CD8-positive, alpha-beta memory T cell (primary cell): ENCODE measurements at regions not wholly inside any gene's neighbourhood (a gene's known extent, or its start where the extent isn't known, plus 50 kb on each side); places are given as distances from the start of the nearest gene placed in this dataset.

ENCODE experiments used
- CTCF ChIA-PET: fragments of 350-600 bp; sonication (Branson Sonifier 250); formaldehyde crosslinking; loops from one replicate; lab custom pipeline; 2021; ENCODE audit warnings: antibody characterized with exemption; lab: Charles Lee
- POLR2A ChIA-PET: fragments of 350-600 bp; sonication (Branson Sonifier 250); formaldehyde crosslinking; loops from one replicate; lab custom pipeline; 2021; ENCODE audit warnings: antibody characterized with exemption; lab: Charles Lee
- DNase-seq, 5 donors: peaks; one replicate each; pipeline versions ENCODE4 v3.0.0 to v3.0.0-alpha.2; 2020 to 2022; ENCODE audit warnings: mixed read lengths in 1 of 5
- H3K27ac ChIP-seq: one replicate; pipeline ENCODE4 v1.7.0; 2013; ENCODE audit warnings: low read depth, mild to moderate bottlenecking, low read length, moderate library complexity
- H3K27me3 ChIP-seq: 2 replicates; pipeline ENCODE4 v1.7.0; 2013; ENCODE audit warnings: low read length, mild to moderate bottlenecking; ENCODE audit not compliant: insufficient read depth, poor library complexity, severe bottlenecking
- H3K36me3 ChIP-seq: 2 replicates; pipeline ENCODE4 v1.7.0; 2013; ENCODE audit warnings: mild to moderate bottlenecking, low read length, moderate library complexity; ENCODE audit not compliant: insufficient read depth
- H3K4me1 ChIP-seq: 2 replicates; pipeline ENCODE4 v1.7.0; 2013; ENCODE audit warnings: mild to moderate bottlenecking, low read length, moderate library complexity; ENCODE audit not compliant: insufficient read depth
- H3K4me3 ChIP-seq: 2 replicates; pipeline ENCODE4 v1.7.0; 2013; ENCODE audit warnings: mild to moderate bottlenecking, low read length
- H3K9me3 ChIP-seq: 2 replicates; pipeline ENCODE4 v1.7.0; 2013; ENCODE audit warnings: mild to moderate bottlenecking, low read length
- H3K27ac Mint-ChIP-seq, 8 donors: one replicate each; pipeline ENCODE4 v1.8.0; 2020 to 2021; ENCODE audit warnings: mixed read lengths in 8 of 8, mild to moderate bottlenecking in 6 of 8, inconsistent platforms in 3 of 8, moderate library complexity in 3 of 8
- H3K27me3 Mint-ChIP-seq, 2 donors: one replicate each; pipeline ENCODE4 v1.8.0; 2020 to 2021; ENCODE audit warnings: mixed read lengths in 2 of 2, mild to moderate bottlenecking in 1 of 2, moderate library complexity in 1 of 2
- H3K36me3 Mint-ChIP-seq, 3 donors: one replicate each; pipeline ENCODE4 v1.8.0; 2020 to 2021; ENCODE audit warnings: mixed read lengths in 3 of 3, inconsistent platforms in 1 of 3, mild to moderate bottlenecking in 1 of 3
- H3K4me1 Mint-ChIP-seq, 3 donors: one replicate each; pipeline ENCODE4 v1.8.0; 2020 to 2021; ENCODE audit warnings: mixed read lengths in 3 of 3, inconsistent platforms in 1 of 3, mild to moderate bottlenecking in 1 of 3
- H3K4me3 Mint-ChIP-seq, 7 donors: one replicate each; pipeline ENCODE4 v1.8.0; 2020 to 2021; ENCODE audit warnings: mixed read lengths in 7 of 7, mild to moderate bottlenecking in 6 of 7, moderate library complexity in 4 of 7, inconsistent platforms in 2 of 7
- H3K9me3 Mint-ChIP-seq, 5 donors: one replicate each; pipeline ENCODE4 v1.8.0; 2020 to 2022; ENCODE audit warnings: mixed read lengths in 5 of 5, mild to moderate bottlenecking in 3 of 5, moderate library complexity in 2 of 5, inconsistent platforms in 1 of 5

- Histone ChIP-seq H3K27ac (no peak overlapping the region), H3K4me1 (no peaks in the 10 kb centered on the region), H3K9me3 (no peaks in the 10 kb centered on the region), H3K36me3 (no peaks in the 10 kb centered on the region), H3K4me3 (no peak overlapping the region), H3K27me3 (no peaks in the 10 kb centered on the region)
- no peak overlapping the region for H3K27ac Mint-ChIP-seq
- no peaks in the 10 kb centered on the region for H3K36me3 Mint-ChIP-seq
- no peak for DNase-seq
- H3K4me3 Mint-ChIP-seq = no peak overlapping the region
- H3K9me3 Mint-ChIP-seq = peaks cover 2 to 32% (median 9%) of the 10 kb centered on the region in 5 donors
- ChIA-PET POLR2A (no interaction called here), CTCF (no interaction called here)
- H3K27me3 Mint-ChIP-seq = no peaks in the 10 kb centered on the region
- no peaks in the 10 kb centered on the region for H3K4me1 Mint-ChIP-seq
These were observed 508.1 kb downstream of the CDH9 start for GRCh38 chr5:26530305-26530704.

DNA sequence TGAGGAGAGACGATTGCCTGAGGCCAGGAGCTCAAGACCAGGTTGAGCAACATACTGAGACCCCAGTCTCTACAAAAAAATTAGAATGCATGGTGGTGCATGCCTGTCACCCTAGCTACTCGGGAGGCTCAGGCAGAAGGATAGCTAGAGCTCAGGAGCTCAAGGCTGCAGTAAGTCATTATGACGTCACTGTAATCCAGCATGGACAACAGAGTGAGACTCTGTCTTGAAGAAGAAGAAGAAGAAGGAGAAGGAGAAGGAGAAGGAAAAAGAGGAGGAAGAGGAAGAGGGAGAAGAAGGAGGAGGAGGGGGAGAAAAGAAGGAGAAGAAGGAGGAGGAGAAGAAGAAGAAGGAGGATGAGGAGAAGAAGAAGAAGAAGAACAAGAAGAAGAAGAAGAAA, 519.1 kb downstream of the CDH9 start:
- Histone ChIP-seq H3K27ac (no peak overlapping the region), H3K36me3 (no peaks in the 10 kb centered on the region), H3K9me3 (no peaks in the 10 kb centered on the region), H3K27me3 (no peaks in the 10 kb centered on the region), H3K4me1 (no peaks in the 10 kb centered on the region), H3K4me3 (no peak overlapping the region)
- ChIA-PET POLR2A (no interaction called here), CTCF (no interaction called here)
- no peak for DNase-seq
- no peak overlapping the region for H3K27ac Mint-ChIP-seq
- peaks cover 8 to 29% (median 12%) of the 10 kb centered on the region in 5 donors for H3K9me3 Mint-ChIP-seq
- H3K4me1 Mint-ChIP-seq = no peaks in the 10 kb centered on the region
- no peak overlapping the region for H3K4me3 Mint-ChIP-seq
- H3K36me3 Mint-ChIP-seq = no peaks in the 10 kb centered on the region
- H3K27me3 Mint-ChIP-seq = no peaks in the 10 kb centered on the region

DNA sequence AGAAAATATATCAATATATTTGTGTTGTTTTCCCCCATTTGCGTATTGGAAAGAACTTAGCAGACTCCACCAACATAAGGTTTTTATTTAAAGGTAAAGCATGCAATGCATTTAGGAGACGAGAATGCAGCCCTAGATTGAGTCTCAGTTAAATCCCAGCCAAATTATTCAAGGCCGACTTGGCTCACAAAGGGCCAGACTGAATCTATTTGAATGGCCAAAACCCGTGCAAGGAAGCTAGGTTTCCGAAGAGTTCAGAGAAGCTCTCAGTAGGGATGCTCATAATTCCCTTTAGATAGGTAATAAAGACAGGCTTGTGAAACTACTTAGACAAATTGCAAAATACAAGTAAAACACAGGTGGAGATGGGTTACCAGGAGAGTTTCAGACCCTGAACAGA, 520.3 kb downstream of the CDH9 start:
- Histone ChIP-seq H3K4me3 (no peak overlapping the region), H3K27ac (no peak overlapping the region), H3K4me1 (no peaks in the 10 kb centered on the region), H3K36me3 (no peaks in the 10 kb centered on the region), H3K27me3 (no peaks in the 10 kb centered on the region), H3K9me3 (no peaks in the 10 kb centered on the region)
- Mint-ChIP-seq H3K4me3 (no peak overlapping the region), H3K36me3 (no peaks in the 10 kb centered on the region), H3K27ac (no peak overlapping the region), H3K9me3 (peaks cover 2 to 20% (median 10%) of the 10 kb centered on the region in 5 donors), H3K4me1 (no peaks in the 10 kb centered on the region), H3K27me3 (no peaks in the 10 kb centered on the region)
- POLR2A ChIA-PET = no interaction called here
- CTCF ChIA-PET = no interaction called here
- DNase-seq = no peak

DNA sequence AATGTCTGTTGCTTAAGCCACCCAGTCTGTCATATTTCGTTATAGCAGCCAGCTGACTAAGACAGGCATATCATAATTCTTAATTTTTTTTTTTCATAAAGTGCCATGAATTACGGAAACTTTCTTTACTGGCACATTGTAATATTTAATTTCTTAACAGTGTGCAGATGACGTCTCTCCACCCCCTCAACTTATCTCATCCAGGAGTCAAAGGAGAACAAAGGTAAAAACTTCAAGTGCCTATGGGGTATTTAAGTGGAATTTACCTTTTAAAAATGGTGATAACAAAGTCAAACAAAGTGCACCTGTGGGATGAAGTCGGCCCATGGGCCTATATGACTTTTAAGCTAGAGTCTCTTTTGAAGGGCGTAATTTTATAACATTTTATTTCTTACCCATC, 539.4 kb downstream of the CDH9 start:
- peaks cover 5 to 37% (median 20%) of the 10 kb centered on the region in 5 donors for H3K9me3 Mint-ChIP-seq
- H3K27ac Mint-ChIP-seq = no peak overlapping the region
- no peak overlapping the region for H3K27ac ChIP-seq
- ChIA-PET POLR2A (no interaction called here), CTCF (no interaction called here)
- H3K36me3 Mint-ChIP-seq = no peaks in the 10 kb centered on the region
- H3K27me3 ChIP-seq = no peaks in the 10 kb centered on the region
- no peaks in the 10 kb centered on the region for H3K36me3 ChIP-seq
- no peak overlapping the region for H3K4me3 Mint-ChIP-seq
- no peaks in the 10 kb centered on the region for H3K27me3 Mint-ChIP-seq
- H3K4me1 Mint-ChIP-seq = no peaks in the 10 kb centered on the region
- no peaks in the 10 kb centered on the region for H3K4me1 ChIP-seq
- H3K9me3 ChIP-seq = no peaks in the 10 kb centered on the region
- no peak for DNase-seq
- no peak overlapping the region for H3K4me3 ChIP-seq

GRCh38 chr5:26495437-26495836, 542.9 kb downstream of the CDH9 start:
- Mint-ChIP-seq H3K27me3 (no peaks in the 10 kb centered on the region), H3K4me1 (no peaks in the 10 kb centered on the region), H3K9me3 (peaks cover 4 to 34% (median 13%) of the 10 kb centered on the region in 5 donors), H3K27ac (no peak overlapping the region), H3K36me3 (no peaks in the 10 kb centered on the region), H3K4me3 (no peak overlapping the region)
- CTCF ChIA-PET = no interaction called here
- H3K9me3 ChIP-seq = peaks cover 5% of the 10 kb centered on the region
- H3K4me1 ChIP-seq = no peaks in the 10 kb centered on the region
- H3K36me3 ChIP-seq = no peaks in the 10 kb centered on the region
- no peak for DNase-seq
- no peaks in the 10 kb centered on the region for H3K27me3 ChIP-seq
- H3K27ac ChIP-seq = no peak overlapping the region
- POLR2A ChIA-PET = no interaction called here
- no peak overlapping the region for H3K4me3 ChIP-seq

GRCh38 chr5:26492906-26493459, 545.4 kb downstream of the CDH9 start:
- POLR2A ChIA-PET = no interaction called here

GRCh38 chr5:26487553-26487952, 550.8 kb downstream of the CDH9 start:
- Mint-ChIP-seq H3K27ac (no peak overlapping the region), H3K4me1 (no peaks in the 10 kb centered on the region), H3K27me3 (no peaks in the 10 kb centered on the region), H3K36me3 (peaks cover 0 to 1% (median 0%) of the 10 kb centered on the region in 3 donors), H3K4me3 (no peak overlapping the region), H3K9me3 (peaks cover 1 to 27% (median 16%) of the 10 kb centered on the region in 5 donors)
- H3K4me1 ChIP-seq = no peaks in the 10 kb centered on the region
- ChIA-PET POLR2A (no interaction called here), CTCF (no interaction called here)
- H3K9me3 ChIP-seq = peaks cover under 1% of the 10 kb centered on the region
- no peaks in the 10 kb centered on the region for H3K36me3 ChIP-seq
- no peak overlapping the region for H3K27ac ChIP-seq
- no peak for DNase-seq
- no peaks in the 10 kb centered on the region for H3K27me3 ChIP-seq
- H3K4me3 ChIP-seq = no peak overlapping the region

More at GRCh38 chr5:26492906-26493459, 545.4 kb downstream of the CDH9 start:
- Histone ChIP-seq H3K27ac (no peak overlapping the region), H3K4me3 (no peak overlapping the region), H3K9me3 (peaks cover 5% of the 10 kb centered on the region), H3K4me1 (no peaks in the 10 kb centered on the region), H3K36me3 (no peaks in the 10 kb centered on the region), H3K27me3 (no peaks in the 10 kb centered on the region)
- no peaks in the 10 kb centered on the region for H3K4me1 Mint-ChIP-seq
- H3K9me3 Mint-ChIP-seq = peaks cover 4 to 43% (median 17%) of the 10 kb centered on the region in 5 donors
- DNase-seq = no peak
- H3K4me3 Mint-ChIP-seq = no peak overlapping the region
- H3K27ac Mint-ChIP-seq = no peak overlapping the region
- H3K36me3 Mint-ChIP-seq = peaks cover 0 to 1% (median 0%) of the 10 kb centered on the region in 3 donors
- no peaks in the 10 kb centered on the region for H3K27me3 Mint-ChIP-seq
- CTCF ChIA-PET = no interaction called here

- Histone ChIP-seq H3K4me3 (no peak overlapping the region), H3K4me1 (no peaks in the 10 kb centered on the region), H3K27ac (no peak overlapping the region), H3K27me3 (no peaks in the 10 kb centered on the region), H3K9me3 (no peaks in the 10 kb centered on the region), H3K36me3 (no peaks in the 10 kb centered on the region)
- Mint-ChIP-seq H3K36me3 (peaks cover 0 to 1% (median 0%) of the 10 kb centered on the region in 3 donors), H3K9me3 (peaks cover 1 to 32% (median 18%) of the 10 kb centered on the region in 5 donors), H3K4me1 (no peaks in the 10 kb centered on the region), H3K4me3 (no peak overlapping the region), H3K27ac (no peak overlapping the region), H3K27me3 (no peaks in the 10 kb centered on the region)
- CTCF ChIA-PET = no interaction called here
- POLR2A ChIA-PET = no interaction called here
- DNase-seq = no peak
These were observed 551.8 kb downstream of the CDH9 start for GRCh38 chr5:26486631-26487030.
